SK-N-SH treated with all-trans-retinoic acid at 6 μM for 48 hours (cell line): ENCODE measurements at regions not wholly inside any gene's neighbourhood (a gene's known extent, or its start where the extent isn't known, plus 50 kb on each side); places are given as distances from the start of the nearest gene placed in this dataset.

Experiments used
- ATAC-seq: fragments of 200-7000 bp; cut with Tn5 transposase; 3 replicates; pipeline ENCODE4 v1.9.1; 2020; ENCODE audit warnings: mild to moderate bottlenecking, moderate library complexity
- ARNTL ChIP-seq: fragments of 450-650 bp; formaldehyde crosslinking; IDR thresholded peaks from 2 replicates; pipeline ENCODE4 v1.5.0; 2020; ENCODE audit warnings: low read depth, mild to moderate bottlenecking, moderate library complexity, borderline replicate concordance
- BACH2 ChIP-seq: fragments of 250-450 bp; sonication (Bioruptor Pico); IDR thresholded peaks from 2 replicates; pipeline ENCODE4 v1.9.0; 2021; ENCODE audit warnings: mild to moderate bottlenecking, borderline replicate concordance
- ESRRG ChIP-seq: fragments of 250-450 bp; sonication (Bioruptor Pico); IDR thresholded peaks from 2 replicates; pipeline ENCODE4 v1.6.1; 2021; ENCODE audit warnings: mild to moderate bottlenecking
- GLIS3 ChIP-seq: fragments of 250-450 bp; sonication (Bioruptor Pico); IDR thresholded peaks from 2 replicates; pipeline ENCODE4 v1.5.0; 2020; ENCODE audit warnings: mild to moderate bottlenecking, moderate library complexity
- ISL1 ChIP-seq: fragments of 250-450 bp; sonication (Bioruptor Pico); IDR thresholded peaks from 2 replicates; pipeline ENCODE4 v2.1.2; 2022; ENCODE audit warnings: mild to moderate bottlenecking, moderate library complexity
- OSR1 ChIP-seq: fragments of 250-450 bp; sonication (Bioruptor Pico); IDR thresholded peaks from 2 replicates; pipeline ENCODE4 v1.8.0; 2022; ENCODE audit warnings: moderate library complexity, mild to moderate bottlenecking, inconsistent platforms
- PPARA ChIP-seq: fragments of 250-450 bp; sonication (Bioruptor Pico); IDR thresholded peaks from 2 replicates; pipeline ENCODE4 v1.5.0; 2020; ENCODE audit warnings: mild to moderate bottlenecking, borderline replicate concordance
- RARB ChIP-seq: fragments of 250-450 bp; sonication (Bioruptor Pico); IDR thresholded peaks from 2 replicates; pipeline ENCODE4 v1.8.0; 2021; ENCODE audit warnings: mild to moderate bottlenecking, moderate library complexity
- SNAI2 ChIP-seq: fragments of 250-450 bp; sonication (Bioruptor Pico); IDR thresholded peaks from 2 replicates; pipeline ENCODE4 v1.5.0; 2020; ENCODE audit warnings: mild to moderate bottlenecking, moderate library complexity
- TCF4 ChIP-seq: fragments of 250-450 bp; sonication (Bioruptor Pico); IDR thresholded peaks from 2 replicates; pipeline ENCODE4 v1.8.0; 2021; ENCODE audit warnings: mild to moderate bottlenecking, moderate library complexity, borderline replicate concordance
- ZC3H10 ChIP-seq: fragments of 250-450 bp; sonication (Bioruptor Pico); IDR thresholded peaks from 2 replicates; pipeline ENCODE4 v1.5.1; 2021; ENCODE audit warnings: mild to moderate bottlenecking, moderate library complexity
- ZFP3 ChIP-seq: fragments of 250-450 bp; sonication (Bioruptor Pico); IDR thresholded peaks from 2 replicates; pipeline ENCODE4 v1.5.0; 2020; ENCODE audit warnings: mild to moderate bottlenecking, moderate library complexity
- ZFP30 ChIP-seq: fragments of 450-650 bp; formaldehyde crosslinking; IDR thresholded peaks from 2 replicates; pipeline ENCODE4 v1.5.0; 2022; ENCODE audit warnings: mild to moderate bottlenecking, moderate library complexity
- ZNF70 ChIP-seq: fragments of 450-650 bp; formaldehyde crosslinking; IDR thresholded peaks from 2 replicates; pipeline ENCODE4 v1.5.0; 2020; ENCODE audit warnings: mild to moderate bottlenecking, moderate library complexity
- ZNF8 ChIP-seq: fragments of 450-650 bp; formaldehyde crosslinking; IDR thresholded peaks from 2 replicates; pipeline ENCODE4 v1.5.0; 2020; ENCODE audit warnings: mild to moderate bottlenecking, moderate library complexity
- TF ChIP-seq, protein P1 (sequence below): fragments of 250-450 bp; sonication (Bioruptor Pico); IDR thresholded peaks from 2 replicates; pipeline ENCODE4 v1.5.1; 2021; ENCODE audit warnings: mild to moderate bottlenecking, moderate library complexity
- TF ChIP-seq, protein P2 (sequence below): fragments of 250-450 bp; sonication (Bioruptor Pico); IDR thresholded peaks from 2 replicates; pipeline ENCODE4 v1.5.0; 2020; ENCODE audit warnings: mild to moderate bottlenecking, moderate library complexity
- TF ChIP-seq, protein P3 (sequence below): fragments of 250-450 bp; sonication (Bioruptor Pico); IDR thresholded peaks from 2 replicates; pipeline ENCODE4 v1.8.0; 2021; ENCODE audit warnings: low read depth, mild to moderate bottlenecking, moderate library complexity, borderline replicate concordance
- TF ChIP-seq, protein P4 (sequence below): fragments of 250-450 bp; sonication (Bioruptor Pico); IDR thresholded peaks from 2 replicates; pipeline ENCODE4 v1.8.0; 2020; ENCODE audit warnings: mild to moderate bottlenecking, moderate library complexity, borderline replicate concordance
- TF ChIP-seq, protein P5 (sequence below): fragments of 250-450 bp; sonication (Bioruptor Pico); IDR thresholded peaks from 2 replicates; pipeline ENCODE4 v1.5.1; 2020; ENCODE audit warnings: low read depth, mild to moderate bottlenecking, moderate library complexity

DNA sequence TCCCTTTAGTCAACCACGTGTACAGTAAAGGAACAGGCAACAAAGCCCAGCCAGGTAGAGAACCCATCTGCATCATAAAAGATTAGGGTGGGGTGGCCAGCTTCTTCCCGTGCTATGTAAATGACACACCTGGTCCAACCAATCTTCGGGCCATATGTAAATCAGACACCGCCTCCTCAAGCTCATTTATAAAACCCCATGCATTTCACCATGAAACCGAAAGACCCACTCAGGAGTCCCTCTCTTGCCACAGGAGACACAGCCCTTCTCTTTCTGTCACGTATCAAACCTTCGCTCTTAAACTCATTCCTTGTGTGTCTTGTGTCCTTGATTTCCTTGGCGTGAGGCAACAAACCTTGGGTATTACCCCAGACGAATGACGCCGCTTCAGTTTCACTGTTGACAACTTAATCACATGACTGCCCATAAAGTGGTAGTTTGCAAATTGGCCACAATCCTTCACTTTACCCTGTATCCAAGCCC, 59.8 kb upstream of the TBPL2 start:
- ATAC-seq, result no peak
- TF ChIP-seq ISL1 (CRISPR knock-in tag) (no peak), ZFP30 (no peak), ZC3H10 (CRISPR knock-in tag) (no peak), PPARA (no peak), ESRRG (CRISPR knock-in tag) (no peak), RARB (CRISPR knock-in tag) (no peak), ZNF70 (CRISPR knock-in tag) (no peak), BACH2 (no peak), ARNTL (CRISPR knock-in tag) (no peak), GLIS3 (CRISPR knock-in tag) (no peak), TCF4 (CRISPR knock-in tag) (no peak), ZNF8 (no peak), OSR1 (CRISPR knock-in tag) (no peak), ZFP3 (CRISPR knock-in tag) (no peak)
- TF ChIP-seq, protein P1, sequence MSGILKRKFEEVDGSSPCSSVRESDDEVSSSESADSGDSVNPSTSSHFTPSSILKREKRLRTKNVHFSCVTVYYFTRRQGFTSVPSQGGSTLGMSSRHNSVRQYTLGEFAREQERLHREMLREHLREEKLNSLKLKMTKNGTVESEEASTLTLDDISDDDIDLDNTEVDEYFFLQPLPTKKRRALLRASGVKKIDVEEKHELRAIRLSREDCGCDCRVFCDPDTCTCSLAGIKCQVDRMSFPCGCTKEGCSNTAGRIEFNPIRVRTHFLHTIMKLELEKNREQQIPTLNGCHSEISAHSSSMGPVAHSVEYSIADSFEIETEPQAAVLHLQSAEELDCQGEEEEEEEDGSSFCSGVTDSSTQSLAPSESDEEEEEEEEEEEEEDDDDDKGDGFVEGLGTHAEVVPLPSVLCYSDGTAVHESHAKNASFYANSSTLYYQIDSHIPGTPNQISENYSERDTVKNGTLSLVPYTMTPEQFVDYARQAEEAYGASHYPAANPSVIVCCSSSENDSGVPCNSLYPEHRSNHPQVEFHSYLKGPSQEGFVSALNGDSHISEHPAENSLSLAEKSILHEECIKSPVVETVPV (CRISPR knock-in tag), result no peak
- TF ChIP-seq, protein P2, sequence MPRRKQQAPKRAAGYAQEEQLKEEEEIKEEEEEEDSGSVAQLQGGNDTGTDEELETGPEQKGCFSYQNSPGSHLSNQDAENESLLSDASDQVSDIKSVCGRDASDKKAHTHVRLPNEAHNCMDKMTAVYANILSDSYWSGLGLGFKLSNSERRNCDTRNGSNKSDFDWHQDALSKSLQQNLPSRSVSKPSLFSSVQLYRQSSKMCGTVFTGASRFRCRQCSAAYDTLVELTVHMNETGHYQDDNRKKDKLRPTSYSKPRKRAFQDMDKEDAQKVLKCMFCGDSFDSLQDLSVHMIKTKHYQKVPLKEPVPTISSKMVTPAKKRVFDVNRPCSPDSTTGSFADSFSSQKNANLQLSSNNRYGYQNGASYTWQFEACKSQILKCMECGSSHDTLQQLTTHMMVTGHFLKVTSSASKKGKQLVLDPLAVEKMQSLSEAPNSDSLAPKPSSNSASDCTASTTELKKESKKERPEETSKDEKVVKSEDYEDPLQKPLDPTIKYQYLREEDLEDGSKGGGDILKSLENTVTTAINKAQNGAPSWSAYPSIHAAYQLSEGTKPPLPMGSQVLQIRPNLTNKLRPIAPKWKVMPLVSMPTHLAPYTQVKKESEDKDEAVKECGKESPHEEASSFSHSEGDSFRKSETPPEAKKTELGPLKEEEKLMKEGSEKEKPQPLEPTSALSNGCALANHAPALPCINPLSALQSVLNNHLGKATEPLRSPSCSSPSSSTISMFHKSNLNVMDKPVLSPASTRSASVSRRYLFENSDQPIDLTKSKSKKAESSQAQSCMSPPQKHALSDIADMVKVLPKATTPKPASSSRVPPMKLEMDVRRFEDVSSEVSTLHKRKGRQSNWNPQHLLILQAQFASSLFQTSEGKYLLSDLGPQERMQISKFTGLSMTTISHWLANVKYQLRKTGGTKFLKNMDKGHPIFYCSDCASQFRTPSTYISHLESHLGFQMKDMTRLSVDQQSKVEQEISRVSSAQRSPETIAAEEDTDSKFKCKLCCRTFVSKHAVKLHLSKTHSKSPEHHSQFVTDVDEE (CRISPR knock-in tag), result no peak
- TF ChIP-seq, protein P3, sequence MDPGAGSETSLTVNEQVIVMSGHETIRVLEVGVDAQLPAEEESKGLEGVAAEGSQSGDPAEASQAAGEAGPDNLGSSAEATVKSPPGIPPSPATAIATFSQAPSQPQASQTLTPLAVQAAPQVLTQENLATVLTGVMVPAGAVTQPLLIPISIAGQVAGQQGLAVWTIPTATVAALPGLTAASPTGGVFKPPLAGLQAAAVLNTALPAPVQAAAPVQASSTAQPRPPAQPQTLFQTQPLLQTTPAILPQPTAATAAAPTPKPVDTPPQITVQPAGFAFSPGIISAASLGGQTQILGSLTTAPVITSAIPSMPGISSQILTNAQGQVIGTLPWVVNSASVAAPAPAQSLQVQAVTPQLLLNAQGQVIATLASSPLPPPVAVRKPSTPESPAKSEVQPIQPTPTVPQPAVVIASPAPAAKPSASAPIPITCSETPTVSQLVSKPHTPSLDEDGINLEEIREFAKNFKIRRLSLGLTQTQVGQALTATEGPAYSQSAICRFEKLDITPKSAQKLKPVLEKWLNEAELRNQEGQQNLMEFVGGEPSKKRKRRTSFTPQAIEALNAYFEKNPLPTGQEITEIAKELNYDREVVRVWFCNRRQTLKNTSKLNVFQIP (CRISPR knock-in tag), result no peak
- TF ChIP-seq, protein P4, sequence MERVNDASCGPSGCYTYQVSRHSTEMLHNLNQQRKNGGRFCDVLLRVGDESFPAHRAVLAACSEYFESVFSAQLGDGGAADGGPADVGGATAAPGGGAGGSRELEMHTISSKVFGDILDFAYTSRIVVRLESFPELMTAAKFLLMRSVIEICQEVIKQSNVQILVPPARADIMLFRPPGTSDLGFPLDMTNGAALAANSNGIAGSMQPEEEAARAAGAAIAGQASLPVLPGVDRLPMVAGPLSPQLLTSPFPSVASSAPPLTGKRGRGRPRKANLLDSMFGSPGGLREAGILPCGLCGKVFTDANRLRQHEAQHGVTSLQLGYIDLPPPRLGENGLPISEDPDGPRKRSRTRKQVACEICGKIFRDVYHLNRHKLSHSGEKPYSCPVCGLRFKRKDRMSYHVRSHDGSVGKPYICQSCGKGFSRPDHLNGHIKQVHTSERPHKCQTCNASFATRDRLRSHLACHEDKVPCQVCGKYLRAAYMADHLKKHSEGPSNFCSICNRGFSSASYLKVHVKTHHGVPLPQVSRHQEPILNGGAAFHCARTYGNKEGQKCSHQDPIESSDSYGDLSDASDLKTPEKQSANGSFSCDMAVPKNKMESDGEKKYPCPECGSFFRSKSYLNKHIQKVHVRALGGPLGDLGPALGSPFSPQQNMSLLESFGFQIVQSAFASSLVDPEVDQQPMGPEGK, result no peak

DNA sequence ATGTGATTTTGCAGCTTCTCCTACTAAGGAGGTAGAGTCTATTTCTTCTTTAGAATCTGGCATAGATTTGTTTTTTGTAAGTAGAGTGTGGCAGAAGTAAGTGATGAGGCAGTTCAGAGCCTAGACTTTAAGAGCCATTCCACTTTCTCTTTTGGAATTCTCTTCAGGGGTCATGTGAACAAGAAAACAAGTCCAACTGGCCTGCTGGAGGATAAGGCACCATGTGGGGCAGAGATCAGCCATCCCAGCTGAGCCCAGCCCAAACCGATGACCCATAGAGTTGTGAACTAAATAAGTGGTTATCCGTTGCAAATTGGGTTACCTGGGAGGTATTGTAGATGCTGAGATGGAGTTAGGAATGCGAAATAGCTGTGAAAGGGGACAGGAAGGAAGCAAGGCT, 60.3 kb upstream of the TBPL2 start:
- no peak for TF ChIP-seq ISL1 (CRISPR knock-in tag)
- TF ChIP-seq, all 23 proteins: peak for 0
- no peak for ATAC-seq

DNA sequence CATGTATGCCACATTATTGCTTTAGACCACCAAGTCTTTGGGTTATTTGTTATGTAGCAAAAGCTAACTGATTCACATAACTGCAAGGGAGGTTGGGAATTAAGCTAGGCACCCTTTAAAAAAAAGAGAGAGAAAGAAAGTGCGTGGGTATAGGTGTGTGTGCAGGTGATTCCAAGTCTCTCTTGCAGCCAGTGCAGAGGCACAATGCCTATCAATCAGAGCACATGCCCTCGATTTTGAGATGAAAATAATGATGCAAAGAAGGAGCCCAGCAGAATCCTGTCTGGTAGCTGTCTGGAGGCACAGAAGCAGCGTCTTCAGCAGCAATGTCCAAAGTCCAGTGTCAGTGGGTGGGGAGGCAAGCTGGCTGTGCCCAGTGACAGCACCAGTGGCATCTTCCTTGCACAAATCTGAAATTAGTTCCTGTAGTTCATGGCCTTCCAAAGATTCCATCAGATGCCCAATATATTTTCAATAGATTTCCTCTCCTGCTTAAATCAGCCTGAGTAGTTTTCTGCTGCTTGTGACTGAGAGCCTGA, 62.4 kb upstream of the TBPL2 start:
- no peak for ATAC-seq
- TF ChIP-seq BACH2 (no peak), SNAI2 (CRISPR knock-in tag) (no peak), GLIS3 (CRISPR knock-in tag) (no peak), ESRRG (CRISPR knock-in tag) (no peak), ZC3H10 (CRISPR knock-in tag) (no peak), PPARA (no peak)
- TF ChIP-seq, protein P5, sequence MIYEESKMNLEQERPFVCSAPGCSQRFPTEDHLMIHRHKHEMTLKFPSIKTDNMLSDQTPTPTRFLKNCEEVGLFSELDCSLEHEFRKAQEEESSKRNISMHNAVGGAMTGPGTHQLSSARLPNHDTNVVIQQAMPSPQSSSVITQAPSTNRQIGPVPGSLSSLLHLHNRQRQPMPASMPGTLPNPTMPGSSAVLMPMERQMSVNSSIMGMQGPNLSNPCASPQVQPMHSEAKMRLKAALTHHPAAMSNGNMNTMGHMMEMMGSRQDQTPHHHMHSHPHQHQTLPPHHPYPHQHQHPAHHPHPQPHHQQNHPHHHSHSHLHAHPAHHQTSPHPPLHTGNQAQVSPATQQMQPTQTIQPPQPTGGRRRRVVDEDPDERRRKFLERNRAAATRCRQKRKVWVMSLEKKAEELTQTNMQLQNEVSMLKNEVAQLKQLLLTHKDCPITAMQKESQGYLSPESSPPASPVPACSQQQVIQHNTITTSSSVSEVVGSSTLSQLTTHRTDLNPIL (CRISPR knock-in tag), result no peak
- TF ChIP-seq, protein P1 (CRISPR knock-in tag), result no peak
